Keratinocyte (primary cell): ENCODE measurements at regions not wholly inside any gene's neighbourhood (a gene's known extent, or its start where the extent isn't known, plus 50 kb on each side); places are given as distances from the start of the nearest gene placed in this dataset.

Source experiments
- DNase-seq: peaks from one replicate; pipeline ENCODE4 v3.0.0-alpha.2; 2011; ENCODE audit warnings: low read depth, missing footprints, low spot score
- FAIRE-seq: peaks from 2 replicates; lab custom pipeline; 2011; peaks lifted over from hg19 to GRCh38; lab: Jason Lieb, UNC
- H2AFZ ChIP-seq: 2 replicates; pipeline ENCODE4 v1.6.0; 2012; ENCODE audit warnings: low read length, control low read depth, inconsistent platforms; ENCODE audit not compliant: control insufficient read depth
- H3K27ac ChIP-seq: 2 replicates; pipeline ENCODE4 v1.5.1; 2011; ENCODE audit warnings: low read length; ENCODE audit not compliant: control insufficient read depth, insufficient read depth
- H3K27me3 ChIP-seq: 3 replicates; pipeline ENCODE4 v1.6.0; 2011; ENCODE audit warnings: low read length; ENCODE audit not compliant: control insufficient read depth, insufficient read depth; ENCODE audit errors: extremely low read depth
- H3K36me3 ChIP-seq, 2 experiments: 2 replicates in 1 of 2; 3 replicates in 1 of 2; pipeline ENCODE4 v1.5.1; 2011; ENCODE audit warnings: low read length in 2 of 2, mild to moderate bottlenecking in 1 of 2; ENCODE audit not compliant: control insufficient read depth in 2 of 2, insufficient read depth in 2 of 2; ENCODE audit errors: extremely low read depth in 1 of 2
- H3K4me1 ChIP-seq: 3 replicates; pipeline ENCODE4 v1.5.1; 2011; ENCODE audit warnings: low read length; ENCODE audit not compliant: control insufficient read depth, insufficient read depth; ENCODE audit errors: extremely low read depth
- H3K4me2 ChIP-seq: 3 replicates; pipeline ENCODE4 v1.6.0; 2011; ENCODE audit warnings: low read depth, low read length; ENCODE audit not compliant: control insufficient read depth, insufficient read depth; ENCODE audit errors: extremely low read depth
- H3K4me3 ChIP-seq, 3 experiments: fragments of 200-600 bp in 1 of 3; sonication (generic) in 1 of 3; 2 replicates in 2 of 3; 3 replicates in 1 of 3; pipeline ENCODE4 v1.5.1; 2011 to 2016; ENCODE audit warnings: low read length in 3 of 3, mild to moderate bottlenecking in 3 of 3, control low read depth in 2 of 3, inconsistent platforms in 1 of 3, low read depth in 1 of 3, mixed read lengths in 1 of 3, mixed run types in 1 of 3, moderate library complexity in 1 of 3; ENCODE audit not compliant: control insufficient read depth in 2 of 3, insufficient read depth in 2 of 3; ENCODE audit errors: extremely low read depth in 1 of 3
- H3K79me2 ChIP-seq: 2 replicates; pipeline ENCODE4 v1.6.0; 2012; ENCODE audit warnings: low read length; ENCODE audit not compliant: control insufficient read depth, insufficient read depth
- H3K9ac ChIP-seq: 3 replicates; pipeline ENCODE4 v1.6.0; 2011; ENCODE audit warnings: low read length; ENCODE audit not compliant: control insufficient read depth, insufficient read depth; ENCODE audit errors: extremely low read depth
- H3K9me1 ChIP-seq: 3 replicates; pipeline ENCODE4 v1.6.0; 2011; ENCODE audit warnings: low read length; ENCODE audit not compliant: control insufficient read depth, insufficient read depth; ENCODE audit errors: extremely low read depth
- H3K9me3 ChIP-seq: 2 replicates; pipeline ENCODE4 v1.5.1; 2012; ENCODE audit warnings: low read depth, low read length; ENCODE audit not compliant: control insufficient read depth
- H4K20me1 ChIP-seq: 3 replicates; pipeline ENCODE4 v1.6.0; 2011; ENCODE audit warnings: low read length; ENCODE audit not compliant: control insufficient read depth, insufficient read depth; ENCODE audit errors: extremely low read depth
- EZH2 ChIP-seq: IDR thresholded peaks from one replicate; pipeline ENCODE4 v1.6.1; 2012; ENCODE audit warnings: inconsistent platforms, mild to moderate bottlenecking, low read length, moderate library complexity
- dilution Hi-C: fragments of 300-500 bp; cut with MboI; formaldehyde crosslinking; loops from one replicate; pipeline ENCODE4 v1.7.0; 2020; ENCODE audit warnings: low sequenced_read_pairs; ENCODE audit not compliant: extremely low pct_ligation_motif_present
- TF ChIP-seq, protein P1 (sequence below), 3 experiments: IDR thresholded peaks in 1 of 3; conservative IDR thresholded peaks in 1 of 3; optimal IDR thresholded peaks in 1 of 3; 2 replicates in 2 of 3; 3 replicates in 1 of 3; pipeline versions ENCODE3 to v1.5.1; 2011; ENCODE audit warnings: low read length in 3 of 3, mild to moderate bottlenecking in 3 of 3, moderate library complexity in 2 of 3, control low read depth in 1 of 3, inconsistent platforms in 1 of 3; ENCODE audit not compliant: insufficient read depth in 2 of 3; ENCODE audit errors: extremely low read depth in 1 of 3

DNA sequence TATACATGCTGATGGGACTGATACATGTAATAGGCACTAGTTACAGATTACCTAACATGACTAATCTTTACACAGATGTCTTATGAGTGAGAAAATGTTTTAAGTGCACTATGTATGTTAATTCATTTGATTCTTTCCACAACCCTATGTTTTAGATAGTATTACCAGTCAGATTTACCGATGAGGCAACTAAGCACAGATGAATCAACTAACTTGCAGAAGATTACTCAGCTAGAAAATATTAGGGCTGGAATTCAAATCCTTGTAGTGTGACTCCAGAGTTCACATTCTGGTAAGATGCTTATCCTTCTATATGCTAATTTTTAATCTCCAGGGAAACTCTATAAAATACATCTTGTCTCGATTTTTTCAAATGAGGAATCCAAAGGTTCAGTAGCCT is 964.9 kb downstream of the REEP3 start:
- dilution Hi-C loops: no loop called here
- DNase-seq: no peak
- H2AFZ ChIP-seq: no peak overlapping the region

DNA sequence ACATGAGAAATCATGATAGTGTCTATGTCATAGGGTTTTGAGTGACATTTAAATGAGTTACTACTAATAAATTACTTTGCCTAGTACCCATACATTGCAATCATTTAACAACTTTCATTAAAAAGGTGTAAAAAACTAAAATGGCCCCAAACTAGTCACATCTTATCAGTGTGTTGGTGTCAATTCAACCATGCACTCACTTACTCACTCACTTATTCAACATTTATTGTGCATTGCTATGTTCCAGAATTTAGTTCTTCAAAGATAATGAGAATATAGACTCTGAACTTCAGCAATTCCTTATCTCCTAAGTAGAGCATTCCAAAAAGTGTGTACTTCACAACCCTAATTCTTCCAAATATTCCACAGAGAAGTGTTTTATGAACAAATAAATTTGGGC is 965.7 kb downstream of the REEP3 start:
- dilution Hi-C loops: no loop called here
- H3K4me2 ChIP-seq: no peak overlapping the region

More for the DNA sequence above, 964.9 kb downstream of the REEP3 start:
- H4K20me1 ChIP-seq: no peaks in the 10 kb centered on the region
- H3K4me3 ChIP-seq: no peak overlapping the region
- no peak overlapping the region for H3K9ac ChIP-seq
- H3K27ac ChIP-seq: no peak overlapping the region
- no peak overlapping the region for H3K4me2 ChIP-seq
- H3K4me1 ChIP-seq: no peaks in the 10 kb centered on the region
- no peaks in the 10 kb centered on the region for H3K27me3 ChIP-seq
- H3K36me3 ChIP-seq: no peaks in the 10 kb centered on the region
- H3K9me3 ChIP-seq: no peaks in the 10 kb centered on the region
- no peak for TF ChIP-seq EZH2
- TF ChIP-seq, protein P1, sequence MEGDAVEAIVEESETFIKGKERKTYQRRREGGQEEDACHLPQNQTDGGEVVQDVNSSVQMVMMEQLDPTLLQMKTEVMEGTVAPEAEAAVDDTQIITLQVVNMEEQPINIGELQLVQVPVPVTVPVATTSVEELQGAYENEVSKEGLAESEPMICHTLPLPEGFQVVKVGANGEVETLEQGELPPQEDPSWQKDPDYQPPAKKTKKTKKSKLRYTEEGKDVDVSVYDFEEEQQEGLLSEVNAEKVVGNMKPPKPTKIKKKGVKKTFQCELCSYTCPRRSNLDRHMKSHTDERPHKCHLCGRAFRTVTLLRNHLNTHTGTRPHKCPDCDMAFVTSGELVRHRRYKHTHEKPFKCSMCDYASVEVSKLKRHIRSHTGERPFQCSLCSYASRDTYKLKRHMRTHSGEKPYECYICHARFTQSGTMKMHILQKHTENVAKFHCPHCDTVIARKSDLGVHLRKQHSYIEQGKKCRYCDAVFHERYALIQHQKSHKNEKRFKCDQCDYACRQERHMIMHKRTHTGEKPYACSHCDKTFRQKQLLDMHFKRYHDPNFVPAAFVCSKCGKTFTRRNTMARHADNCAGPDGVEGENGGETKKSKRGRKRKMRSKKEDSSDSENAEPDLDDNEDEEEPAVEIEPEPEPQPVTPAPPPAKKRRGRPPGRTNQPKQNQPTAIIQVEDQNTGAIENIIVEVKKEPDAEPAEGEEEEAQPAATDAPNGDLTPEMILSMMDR (optimal IDR thresholded peaks at IDR 0.05 in 1 of 3, IDR thresholded peaks at IDR 0.05 in 1 of 3, conservative IDR thresholded peaks at IDR 0.05 in 1 of 3; ENCODE audit: extremely low read depth in 1 of 3, insufficient read depth in 2 of 3, low read length in 3 of 3): no peak
- H3K9me1 ChIP-seq: no peaks in the 10 kb centered on the region
- no peak for FAIRE-seq
- no peaks in the 10 kb centered on the region for H3K79me2 ChIP-seq

More for the DNA sequence above, 965.7 kb downstream of the REEP3 start:
- Histone ChIP-seq H3K9me1 (no peaks in the 10 kb centered on the region), H3K27me3 (no peaks in the 10 kb centered on the region), H3K9me3 (no peaks in the 10 kb centered on the region), H3K27ac (no peak overlapping the region), H3K4me3 (no peak overlapping the region), H3K4me1 (no peaks in the 10 kb centered on the region), H3K9ac (no peak overlapping the region), H2AFZ (no peak overlapping the region), H3K79me2 (no peaks in the 10 kb centered on the region), H4K20me1 (no peaks in the 10 kb centered on the region), H3K36me3 (no peaks in the 10 kb centered on the region)
- DNase-seq (no peak), FAIRE-seq (no peak)
- TF ChIP-seq, protein P1 (optimal IDR thresholded peaks at IDR 0.05 in 1 of 3, IDR thresholded peaks at IDR 0.05 in 1 of 3, conservative IDR thresholded peaks at IDR 0.05 in 1 of 3; ENCODE audit: extremely low read depth in 1 of 3, insufficient read depth in 2 of 3, low read length in 3 of 3): no peak
- no peak for TF ChIP-seq EZH2
